GM18873 (cell line): ENCODE measurements at regions not wholly inside any gene's neighbourhood (a gene's known extent, or its start where the extent isn't known, plus 50 kb on each side); places are given as distances from the start of the nearest gene placed in this dataset.
"Not testable (repeated sequence)": the region's sequence is repeated elsewhere in the genome, so short reads cannot be mapped to it uniquely, and the experiment has no call there.

ENCODE experiments used
- ATAC-seq: cut with Tn5 transposase; IDR thresholded peaks from one replicate; pipeline ENCODE4 v1.9.1; 2021; ENCODE audit warnings: mild to moderate bottlenecking, moderate library complexity, moderate number of reproducible peaks; ENCODE audit not compliant: unreplicated experiment, low FRiP score

- no peak for ATAC-seq
Measured at GRCh38 chr10:21297603-21298383, 227.7 kb downstream of the SKIDA1 start.

- no peak for ATAC-seq
Measured at GRCh38 chr10:21296575-21297355, 228.7 kb downstream of the SKIDA1 start.

- no peak for ATAC-seq
Measured at GRCh38 chr10:21293518-21294356, 231.7 kb downstream of the SKIDA1 start.

GRCh38 chr10:21292763-21293517, 232.5 kb downstream of the SKIDA1 start:
- ATAC-seq, result no peak

GRCh38 chr10:21290499-21291160, 234.9 kb downstream of the SKIDA1 start:
- ATAC-seq, result no peak

GRCh38 chr10:21289961-21290360, 235.5 kb downstream of the SKIDA1 start:
- no peak for ATAC-seq

- no peak for ATAC-seq
Measured at GRCh38 chr10:21289271-21289670, 236.2 kb downstream of the SKIDA1 start.

GRCh38 chr10:21285742-21286331, 239.6 kb downstream of the SKIDA1 start:
- no peak for ATAC-seq

- no peak for ATAC-seq
Measured at GRCh38 chr10:21285207-21285606, 240.3 kb downstream of the SKIDA1 start.

GRCh38 chr10:21284301-21284700, 241.2 kb downstream of the SKIDA1 start:
- ATAC-seq, result no peak

- ATAC-seq, result not testable (repeated sequence)
Measured at GRCh38 chr10:21283053-21283452, 242.4 kb downstream of the SKIDA1 start.

- ATAC-seq, result no peak
Measured at GRCh38 chr10:21281765-21282484, 243.6 kb downstream of the SKIDA1 start.

- ATAC-seq, result no peak
Measured at GRCh38 chr10:21280971-21281572, 244.4 kb downstream of the SKIDA1 start.

GRCh38 chr10:21280037-21280436, 245.4 kb downstream of the SKIDA1 start:
- no peak for ATAC-seq

GRCh38 chr10:21279217-21279575, 246.3 kb downstream of the SKIDA1 start:
- no peak for ATAC-seq

- ATAC-seq, result no peak
Measured at GRCh38 chr10:21278491-21279216, 246.8 kb downstream of the SKIDA1 start.

- no peak for ATAC-seq
Measured at GRCh38 chr10:21273400-21273968, 252.0 kb downstream of the SKIDA1 start.
